ENCODE measurements at regions not wholly inside any gene's neighbourhood (a gene's known extent, or its start where the extent isn't known, plus 50 kb on each side); places are given as distances from the start of the nearest gene placed in this dataset.

GRCh38 chr18:47343291-47343690 lies 91.8 kb upstream of the SKOR2 start:
- TF ChIP-seq CTCF (IDR thresholded peaks at IDR 0.05; ENCODE audit: insufficient read depth, low read depth, low read length): no peak
- H3K4me3 ChIP-seq (ENCODE audit: low read depth, low read length): no peak overlapping the region
- DNase-seq (ENCODE audit: low read depth): no peak

- H3K4me3 ChIP-seq (ENCODE audit: low read depth, low read length): no peak overlapping the region
- DNase-seq (ENCODE audit: low read depth): no peak
- TF ChIP-seq CTCF (IDR thresholded peaks at IDR 0.05; ENCODE audit: insufficient read depth, low read depth, low read length): no peak
Observed at GRCh38 chr18:47342566-47342965, 91.1 kb upstream of the SKOR2 start.

- H3K4me3 ChIP-seq (ENCODE audit: low read depth, low read length): no peak overlapping the region
- DNase-seq (ENCODE audit: low read depth): no peak
- no peak for TF ChIP-seq CTCF (IDR thresholded peaks at IDR 0.05; ENCODE audit: insufficient read depth, low read depth, low read length)
Observed at GRCh38 chr18:47341678-47342077, 90.2 kb upstream of the SKOR2 start.

- DNase-seq (ENCODE audit: low read depth): no peak
- H3K4me3 ChIP-seq (ENCODE audit: low read depth, low read length): no peak overlapping the region
Observed at GRCh38 chr18:47334966-47335365, 83.5 kb upstream of the SKOR2 start.

GRCh38 chr18:47333926-47334635 lies 82.6 kb upstream of the SKOR2 start:
- no peak for TF ChIP-seq CTCF (IDR thresholded peaks at IDR 0.05; ENCODE audit: insufficient read depth, low read depth, low read length)
- H3K4me3 ChIP-seq (ENCODE audit: low read depth, low read length): no peak overlapping the region
- DNase-seq (ENCODE audit: low read depth): no peak

More at GRCh38 chr18:47334966-47335365, 83.5 kb upstream of the SKOR2 start:
- TF ChIP-seq CTCF (IDR thresholded peaks at IDR 0.05; ENCODE audit: insufficient read depth, low read depth, low read length): no peak

DNA sequence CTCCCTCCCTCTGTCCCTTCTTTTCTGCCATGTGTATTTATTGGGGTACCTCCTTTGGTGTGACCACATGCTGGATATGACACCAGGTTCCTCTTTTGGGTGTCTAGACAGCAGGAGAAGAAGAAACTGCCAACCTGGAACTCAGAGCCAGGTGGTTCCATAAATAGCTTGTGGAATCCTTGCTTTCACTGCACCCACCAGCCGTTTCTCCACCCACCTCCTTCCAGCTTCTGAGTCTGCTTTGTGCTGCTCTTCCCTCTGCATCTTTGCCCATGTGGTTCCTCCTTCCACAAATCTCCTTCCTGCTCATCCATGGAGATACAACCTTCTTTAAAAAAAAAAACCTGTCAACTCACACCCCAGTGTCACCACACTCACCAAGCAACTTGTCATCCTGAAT lies 80.2 kb upstream of the SKOR2 start:
- no peak for TF ChIP-seq CTCF (IDR thresholded peaks at IDR 0.05; ENCODE audit: insufficient read depth, low read depth, low read length)
- no peak overlapping the region for H3K4me3 ChIP-seq (ENCODE audit: low read depth, low read length)
- no peak for DNase-seq (ENCODE audit: low read depth)

GRCh38 chr18:47331026-47331425 lies 79.6 kb upstream of the SKOR2 start:
- H3K4me3 ChIP-seq (ENCODE audit: low read depth, low read length): no peak overlapping the region
- DNase-seq (ENCODE audit: low read depth): no peak
- TF ChIP-seq CTCF (IDR thresholded peaks at IDR 0.05; ENCODE audit: insufficient read depth, low read depth, low read length): no peak
